ENCODE measurements at regions not wholly inside any gene's neighbourhood (a gene's known extent, or its start where the extent isn't known, plus 50 kb on each side); places are given as distances from the start of the nearest gene placed in this dataset.

GRCh38 chr20:6654513-6655252 lies 112.8 kb upstream of the BMP2 start:
- Histone ChIP-seq H3K4me1 (no peaks in the 10 kb centered on the region), H3K36me3 (no peaks in the 10 kb centered on the region), H3K9me3 (no peaks in the 10 kb centered on the region), H3K4me3 (no peak overlapping the region), H3K27ac (no peak overlapping the region), H3K27me3 (no peaks in the 10 kb centered on the region)
- TF ChIP-seq POLR2A (IDR thresholded peaks at IDR 0.05) (no peak), CTCF (IDR thresholded peaks at IDR 0.05) (no peak), EP300 (IDR thresholded peaks at IDR 0.05) (no peak)
- DNase-seq (ENCODE audit: low spot score in 2 of 2) = no peak
- 56 to 61% methylated on average over 10 of the region's 10 CpGs for WGBS, 2 donors

- WGBS, 2 donors = 91 to 94% methylated on average over 3 of the region's 3 CpGs
- TF ChIP-seq CTCF (IDR thresholded peaks at IDR 0.05) = no peak
- no peak for TF ChIP-seq POLR2A (IDR thresholded peaks at IDR 0.05)
- no peak for TF ChIP-seq EP300 (IDR thresholded peaks at IDR 0.05)
- no peak for DNase-seq (ENCODE audit: low spot score in 2 of 2)
- no peaks in the 10 kb centered on the region for H3K9me3 ChIP-seq
- no peak overlapping the region for H3K4me3 ChIP-seq
- no peaks in the 10 kb centered on the region for H3K36me3 ChIP-seq
- H3K27ac ChIP-seq = no peak overlapping the region
- H3K27me3 ChIP-seq = no peaks in the 10 kb centered on the region
- no peaks in the 10 kb centered on the region for H3K4me1 ChIP-seq
Observed at GRCh38 chr20:6651561-6651960, 115.9 kb upstream of the BMP2 start.

GRCh38 chr20:6651016-6651415 lies 116.5 kb upstream of the BMP2 start:
- H3K36me3 ChIP-seq = no peaks in the 10 kb centered on the region
- WGBS, 2 donors = 62 to 71% methylated on average over 5 of the region's 5 CpGs
- peak in 1 of 2 donors; percentile 51 for TF ChIP-seq EP300 (IDR thresholded peaks at IDR 0.05)
- TF ChIP-seq POLR2A (IDR thresholded peaks at IDR 0.05) = no peak
- H3K27ac ChIP-seq = no peak overlapping the region
- no peaks in the 10 kb centered on the region for H3K9me3 ChIP-seq
- H3K27me3 ChIP-seq = no peaks in the 10 kb centered on the region
- no peak overlapping the region for H3K4me3 ChIP-seq
- no peaks in the 10 kb centered on the region for H3K4me1 ChIP-seq
- DNase-seq (ENCODE audit: low spot score in 2 of 2) = peak; percentile 36 to 63

- TF ChIP-seq EP300 (IDR thresholded peaks at IDR 0.05) = no peak
- TF ChIP-seq CTCF (IDR thresholded peaks at IDR 0.05) = no peak
- Histone ChIP-seq H3K9me3 (no peaks in the 10 kb centered on the region), H3K36me3 (no peaks in the 10 kb centered on the region), H3K27ac (peak overlapping the region in 1 of 4 donors; percentile 31), H3K4me1 (peaks cover 0 to 6% (median 0%) of the 10 kb centered on the region in 4 donors), H3K27me3 (no peaks in the 10 kb centered on the region), H3K4me3 (no peak overlapping the region)
- WGBS, 2 donors = 77% methylated on average over 3 of the region's 3 CpGs
- DNase-seq (ENCODE audit: low spot score in 2 of 2) = no peak
Observed at GRCh38 chr20:6646021-6646636, 121.4 kb upstream of the BMP2 start.

DNA sequence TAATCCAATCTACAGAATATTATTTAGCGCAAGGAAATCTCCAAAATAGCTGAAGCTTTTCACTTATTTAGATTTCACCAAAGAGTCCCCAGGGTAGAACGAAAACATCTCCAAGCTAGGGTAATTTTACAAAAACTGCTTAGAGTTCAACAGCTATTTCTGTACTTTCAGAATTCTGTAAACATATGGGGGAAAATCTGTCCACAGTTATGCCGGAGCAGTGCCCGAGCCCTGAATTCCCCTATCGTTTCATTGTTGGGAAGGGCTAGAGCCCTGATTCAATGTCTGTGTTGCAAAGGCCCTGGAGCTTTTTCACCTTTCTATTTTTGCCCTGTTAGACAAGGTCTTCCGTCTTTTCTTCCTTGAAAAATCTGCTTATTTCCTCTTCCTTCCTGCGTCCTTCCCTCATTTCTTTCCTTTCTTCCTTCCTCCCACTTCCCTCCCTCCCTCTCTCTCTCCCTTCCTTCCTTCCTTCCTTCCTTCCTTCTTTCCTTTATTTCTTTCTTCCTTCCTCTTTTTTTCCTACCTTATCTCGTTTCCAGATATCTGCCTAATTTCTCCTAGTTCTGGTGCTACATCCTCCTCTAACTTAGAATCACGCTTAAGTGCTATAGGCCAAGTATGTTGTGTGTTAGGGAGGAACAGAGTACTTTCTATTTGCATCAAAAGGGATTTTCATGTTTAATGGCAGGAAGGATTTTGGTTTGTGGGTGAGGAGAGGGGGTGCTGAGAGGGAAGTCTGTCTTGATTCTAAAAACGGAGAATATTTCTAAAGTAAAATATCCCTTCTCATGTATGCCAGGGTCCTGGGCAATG lies 122.5 kb upstream of the BMP2 start:
- no peaks in the 10 kb centered on the region for H3K27me3 ChIP-seq
- no peak for DNase-seq (ENCODE audit: low spot score in 2 of 2)
- H3K36me3 ChIP-seq = no peaks in the 10 kb centered on the region
- H3K4me1 ChIP-seq = peaks cover 0 to 6% (median 0%) of the 10 kb centered on the region in 4 donors
- H3K4me3 ChIP-seq = no peak overlapping the region
- WGBS, 2 donors = 49 to 50% methylated on average over 10 of the region's 10 CpGs
- TF ChIP-seq CTCF (IDR thresholded peaks at IDR 0.05) (no peak), EP300 (IDR thresholded peaks at IDR 0.05) (no peak), POLR2A (IDR thresholded peaks at IDR 0.05) (no peak)
- no peaks in the 10 kb centered on the region for H3K9me3 ChIP-seq
- no peak overlapping the region for H3K27ac ChIP-seq
